Cardiac septum (tissue), 1 donor: ENCODE measurements at regions not wholly inside any gene's neighbourhood (a gene's known extent, or its start where the extent isn't known, plus 50 kb on each side); places are given as distances from the start of the nearest gene placed in this dataset.
A peak's percentile ranks its signal among the peaks of the same experiment; 100 is the strongest.
"Not testable (repeated sequence)": the region's sequence is repeated elsewhere in the genome, so short reads cannot be mapped to it uniquely, and the experiment has no call there.

Experiments used
- DNase-seq: peaks from one replicate; pipeline ENCODE4 v3.0.0-alpha.2; 2020; ENCODE audit warnings: low spot score
- intact Hi-C: fragments of 100-400 bp; cut with DNase I; formaldehyde crosslinking; loops from one replicate; pipeline ENCODE4 v1.14.0; 2022
- donor health status: DM: no; HTN: no; CAD: no.

- intact Hi-C loops = no loop called here
- no peak for DNase-seq
These were observed 359.0 kb downstream of the BRD1 start for GRCh38 chr22:49468487-49469198.

- peak; percentile 19 for DNase-seq
- intact Hi-C loops = no loop called here
These were observed 360.6 kb downstream of the BRD1 start for GRCh38 chr22:49466878-49467595.

- intact Hi-C loops = no loop called here
- DNase-seq = peak; percentile 14
These were observed 363.6 kb downstream of the BRD1 start for GRCh38 chr22:49464037-49464436.

DNA sequence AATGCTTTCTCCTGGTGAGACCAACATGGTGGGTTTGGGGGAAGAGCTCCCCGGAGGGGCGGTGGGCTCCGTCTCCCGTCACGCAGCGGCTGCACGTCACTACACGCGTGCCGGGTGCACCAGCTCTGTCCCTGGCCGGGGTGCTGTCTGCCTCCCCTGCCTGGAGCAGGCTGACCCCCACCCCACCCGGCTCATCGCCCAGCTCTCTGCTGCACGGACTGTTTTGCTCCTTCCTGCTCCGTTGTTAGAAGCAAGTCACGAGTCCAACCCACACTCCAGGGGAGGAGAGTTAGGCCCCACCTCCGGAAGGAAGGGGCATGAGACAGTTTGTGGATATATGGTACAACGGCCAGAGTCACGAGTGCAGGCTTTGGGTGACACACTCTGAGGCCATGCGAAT is 364.9 kb downstream of the BRD1 start:
- intact Hi-C loops = no loop called here
- peak; percentile 66 for DNase-seq

GRCh38 chr22:49462291-49462690 is 365.4 kb downstream of the BRD1 start:
- peak; percentile 17 for DNase-seq
- intact Hi-C loops = no loop called here

DNA sequence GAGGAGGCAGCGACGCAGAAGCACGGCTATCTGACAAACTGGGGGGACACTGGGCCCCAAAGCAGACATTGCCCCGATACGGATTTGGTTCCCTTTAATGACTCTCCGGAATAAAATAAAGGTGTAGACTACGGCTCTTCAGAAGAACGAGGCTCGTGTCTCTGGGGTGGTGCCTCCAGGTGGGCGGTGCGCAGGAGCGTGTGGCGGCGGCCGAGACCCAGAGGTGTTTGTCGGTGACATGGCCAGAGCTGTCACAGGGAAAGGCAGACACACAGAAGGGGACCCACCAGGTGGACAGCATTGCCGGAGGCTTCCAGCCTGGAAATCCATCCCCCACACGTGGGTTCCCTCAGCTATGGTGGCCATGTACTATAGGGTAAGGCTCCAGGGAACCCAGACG is 366.0 kb downstream of the BRD1 start:
- intact Hi-C loops = no loop called here
- no peak for DNase-seq

DNA sequence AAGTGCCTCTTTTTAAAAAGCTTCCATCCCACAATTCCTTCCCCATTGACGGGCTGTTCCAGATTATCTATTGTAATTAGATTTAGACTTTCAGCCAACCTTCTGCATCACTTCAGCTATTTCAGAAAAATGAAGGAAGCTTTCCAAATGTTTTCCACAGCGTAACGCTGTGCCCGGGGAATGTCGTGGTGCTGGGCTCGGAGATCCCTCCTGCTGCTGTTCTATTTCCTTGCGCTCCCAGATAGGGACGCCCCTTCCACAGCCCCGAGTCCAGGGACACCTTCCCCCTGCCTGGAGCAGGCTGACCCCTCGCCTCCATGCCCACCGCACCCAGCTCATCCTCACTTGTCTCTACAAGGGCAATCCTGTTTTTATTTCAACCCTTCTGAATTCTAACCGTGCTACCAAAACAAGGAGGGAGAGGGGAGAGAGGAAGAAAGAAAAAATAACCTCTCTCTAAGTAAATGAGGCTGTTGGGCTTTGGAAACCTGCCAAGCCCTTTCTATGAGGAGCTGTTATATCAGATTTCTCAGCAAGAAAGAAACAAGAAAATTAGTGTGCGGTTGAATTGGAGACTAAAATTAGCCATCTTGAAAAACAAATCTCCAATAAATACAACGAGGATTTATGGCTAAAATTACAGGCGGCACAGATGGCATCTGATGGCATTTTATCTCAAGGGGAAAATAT is 366.9 kb downstream of the BRD1 start:
- no peak for DNase-seq
- intact Hi-C loops = no loop called here

- intact Hi-C loops = no loop called here
- no peak for DNase-seq
These were observed 367.6 kb downstream of the BRD1 start for GRCh38 chr22:49460091-49460490.

GRCh38 chr22:49458708-49459099 is 369.0 kb downstream of the BRD1 start:
- intact Hi-C loops = no loop called here
- no peak for DNase-seq

GRCh38 chr22:49457946-49458707 is 369.5 kb downstream of the BRD1 start:
- intact Hi-C loops = no loop called here
- no peak for DNase-seq

GRCh38 chr22:49457146-49457545 is 370.5 kb downstream of the BRD1 start:
- intact Hi-C loops = no loop called here
- no peak for DNase-seq

GRCh38 chr22:49455595-49455994 is 372.1 kb downstream of the BRD1 start:
- no peak for DNase-seq
- intact Hi-C loops = no loop called here

- DNase-seq = no peak
- intact Hi-C loops = no loop called here
These were observed 372.9 kb downstream of the BRD1 start for GRCh38 chr22:49454726-49455125.

DNA sequence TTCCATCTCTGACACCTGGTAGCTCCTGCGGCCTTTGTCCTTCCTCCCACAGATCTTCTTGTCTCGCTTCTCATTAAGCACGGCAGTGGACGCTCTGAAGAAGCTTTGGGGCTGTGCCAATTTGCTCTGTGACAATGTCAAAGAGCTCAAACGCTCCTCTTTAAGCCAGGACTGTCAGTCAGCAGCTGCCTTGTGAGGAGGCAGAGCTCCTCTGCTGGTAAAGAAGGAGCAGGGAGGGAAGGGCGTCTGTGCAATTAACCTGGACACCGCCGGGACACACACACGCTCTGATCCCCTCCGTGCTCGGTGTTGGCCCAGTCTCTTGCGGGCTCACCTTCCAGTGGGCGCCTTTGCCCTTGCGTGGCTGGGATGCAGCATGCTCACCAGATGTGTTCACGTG is 373.9 kb downstream of the BRD1 start:
- DNase-seq = no peak
- intact Hi-C loops = no loop called here

DNA sequence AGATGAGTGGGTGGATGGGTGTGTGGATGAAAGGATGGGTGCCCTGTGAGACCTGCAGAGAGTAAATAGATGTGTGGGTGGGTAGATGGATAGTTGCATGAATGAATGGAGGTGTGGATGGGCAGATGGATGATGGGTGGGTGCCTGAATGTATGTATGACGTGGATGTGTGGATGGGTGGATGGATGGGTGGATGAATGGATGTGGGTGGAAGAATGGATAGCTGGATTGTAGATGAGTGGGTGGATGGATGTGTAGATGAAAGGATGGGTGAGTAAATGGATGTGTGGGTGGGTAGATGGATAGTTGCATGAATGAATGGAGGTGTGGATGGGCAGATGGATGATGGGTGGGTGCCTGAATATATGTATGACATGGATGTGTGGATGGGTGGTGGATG is 374.7 kb downstream of the BRD1 start:
- DNase-seq, intact Hi-C loops: not testable (repeated sequence)

- no peak for DNase-seq
- intact Hi-C loops = no loop called here
These were observed 375.2 kb downstream of the BRD1 start for GRCh38 chr22:49452362-49452946.

DNA sequence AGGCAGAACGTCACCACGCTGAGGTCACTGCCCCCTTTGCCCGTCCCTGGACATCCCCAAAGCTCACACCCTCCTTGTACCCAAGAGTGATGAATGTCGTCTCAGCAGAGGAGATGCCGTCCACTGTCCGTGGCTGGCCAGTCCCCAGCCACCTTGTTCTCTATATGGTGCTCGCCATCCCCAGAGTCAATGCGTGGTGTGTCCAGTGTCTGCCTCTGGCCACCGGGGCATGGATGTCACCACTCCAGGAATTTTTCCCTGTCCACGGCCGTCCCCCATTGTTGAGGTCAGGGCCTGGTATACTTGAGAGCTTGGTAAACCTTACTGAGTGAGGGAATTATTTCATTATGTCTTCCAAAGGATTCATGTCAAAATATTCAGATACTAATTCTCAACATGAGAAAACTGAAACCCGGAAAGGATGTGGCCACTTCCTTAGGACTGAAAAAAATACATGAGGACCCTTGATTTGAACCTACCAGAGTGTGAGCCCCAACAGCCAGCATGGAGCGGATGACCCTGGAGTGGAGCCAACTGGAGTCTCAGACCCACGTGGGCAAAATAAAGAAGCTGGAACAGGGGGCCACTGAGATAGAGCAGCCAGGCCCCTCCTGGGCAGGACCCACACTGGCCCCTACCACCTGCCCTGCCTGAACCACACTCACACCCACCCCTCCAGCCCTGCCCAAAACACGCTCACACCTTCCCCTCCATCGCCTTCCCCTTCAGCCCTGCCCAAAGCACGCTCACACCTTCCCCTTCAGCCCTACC is 376.4 kb downstream of the BRD1 start:
- DNase-seq = no peak
- intact Hi-C loops = no loop called here

DNA sequence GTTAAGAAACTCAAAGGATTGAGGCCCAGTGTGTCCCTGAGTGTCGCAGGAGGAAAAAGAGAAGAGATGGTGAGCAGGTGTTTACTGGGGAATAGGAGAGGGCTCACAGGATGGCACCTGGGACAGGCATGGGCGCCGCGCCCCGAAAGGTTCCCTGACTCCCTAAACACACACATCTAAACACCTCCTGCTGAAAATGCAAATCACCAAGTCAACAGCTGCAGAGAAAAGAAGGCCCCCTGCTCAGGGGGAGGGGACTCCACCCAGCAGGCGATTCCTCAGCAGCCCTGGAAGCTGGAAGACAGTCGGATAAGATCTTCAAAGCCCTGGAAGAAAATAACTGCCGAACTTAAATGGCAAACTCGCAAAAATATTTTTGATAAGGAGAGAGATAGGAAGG is 377.2 kb downstream of the BRD1 start:
- no peak for DNase-seq
- intact Hi-C loops = no loop called here

GRCh38 chr22:49449811-49450446 is 377.7 kb downstream of the BRD1 start:
- no peak for DNase-seq
- intact Hi-C loops = no loop called here
